MM.1S (cell line): ENCODE measurements at regions not wholly inside any gene's neighbourhood (a gene's known extent, or its start where the extent isn't known, plus 50 kb on each side); places are given as distances from the start of the nearest gene placed in this dataset.

ENCODE experiments used
- DNase-seq: peaks from one replicate; pipeline ENCODE4 v3.0.0-alpha.2; 2015
- H2AFZ ChIP-seq: fragments of 300-600 bp; sonication (generic); 2 replicates; pipeline ENCODE4 v1.6.0; 2016; ENCODE audit warnings: antibody characterized with exemption, low read length
- H3F3A ChIP-seq: fragments of 300-600 bp; sonication (generic); 2 replicates; pipeline ENCODE4 v1.6.1; 2016; ENCODE audit warnings: mild to moderate bottlenecking, antibody characterized with exemption, low read length, moderate library complexity, mixed read lengths; ENCODE audit not compliant: insufficient read depth
- H3K27ac ChIP-seq: fragments of 300-600 bp; sonication (generic); 2 replicates; pipeline ENCODE4 v1.5.1; 2016; ENCODE audit warnings: mild to moderate bottlenecking, low read length
- H3K27me3 ChIP-seq: fragments of 300-600 bp; sonication (generic); replicated peaks from 2 replicates; pipeline ENCODE4 v1.6.0; 2016; ENCODE audit warnings: low read length; ENCODE audit not compliant: insufficient read depth
- H3K36me3 ChIP-seq: fragments of 300-600 bp; sonication (generic); replicated peaks from 2 replicates; pipeline ENCODE4 v1.6.1; 2016; ENCODE audit warnings: mild to moderate bottlenecking, low read length, mixed read lengths; ENCODE audit not compliant: insufficient read depth
- H3K4me1 ChIP-seq: fragments of 300-600 bp; sonication (generic); 2 replicates; pipeline ENCODE4 v1.6.1; 2016; ENCODE audit warnings: low read length, mixed read lengths
- H3K4me2 ChIP-seq: fragments of 300-600 bp; sonication (generic); 2 replicates; pipeline ENCODE4 v1.6.0; 2016; ENCODE audit warnings: low read depth, low read length
- H3K4me3 ChIP-seq: fragments of 300-600 bp; sonication (generic); 2 replicates; pipeline ENCODE4 v1.5.1; 2016; ENCODE audit warnings: low read length, mixed read lengths
- H3K79me2 ChIP-seq: fragments of 300-600 bp; sonication (generic); 2 replicates; pipeline ENCODE4 v1.6.1; 2016; ENCODE audit warnings: mixed run types, low read length, mixed read lengths
- H3K9ac ChIP-seq: fragments of 300-600 bp; sonication (generic); 2 replicates; pipeline ENCODE4 v1.6.1; 2016; ENCODE audit warnings: low read length, mixed read lengths
- H3K9me2 ChIP-seq: fragments of 300-600 bp; sonication (generic); replicated peaks from 2 replicates; pipeline ENCODE4 v1.6.1; 2016; ENCODE audit warnings: mild to moderate bottlenecking, low read length, mixed read lengths; ENCODE audit not compliant: insufficient read depth
- H3K9me3 ChIP-seq: fragments of 300-600 bp; sonication (generic); replicated peaks from 2 replicates; pipeline ENCODE4 v1.6.1; 2016; ENCODE audit warnings: mild to moderate bottlenecking, low read length, mixed read lengths; ENCODE audit not compliant: insufficient read depth
- H4K20me1 ChIP-seq: fragments of 300-600 bp; sonication (generic); 2 replicates; pipeline ENCODE4 v1.6.1; 2016; ENCODE audit warnings: mild to moderate bottlenecking, low read length, moderate library complexity, mixed read lengths; ENCODE audit not compliant: insufficient read depth
- EZH2 ChIP-seq: fragments of 300-600 bp; sonication (generic); optimal IDR thresholded peaks from 2 replicates; pipeline ENCODE3; 2017; ENCODE audit warnings: low read depth, mild to moderate bottlenecking, antibody characterized with exemption, low read length, mixed read lengths
- EZH2phosphoT487 ChIP-seq: fragments of 300-600 bp; sonication (generic); IDR thresholded peaks from 2 replicates; pipeline ENCODE4 v1.6.1; 2018; ENCODE audit warnings: antibody characterized with exemption, low read length
- TF ChIP-seq, protein P1 (sequence below): fragments of 300-600 bp; sonication (generic); IDR thresholded peaks from 2 replicates; pipeline ENCODE4 v1.5.1; 2016; ENCODE audit warnings: antibody characterized with exemption, low read length, mixed read lengths

DNA sequence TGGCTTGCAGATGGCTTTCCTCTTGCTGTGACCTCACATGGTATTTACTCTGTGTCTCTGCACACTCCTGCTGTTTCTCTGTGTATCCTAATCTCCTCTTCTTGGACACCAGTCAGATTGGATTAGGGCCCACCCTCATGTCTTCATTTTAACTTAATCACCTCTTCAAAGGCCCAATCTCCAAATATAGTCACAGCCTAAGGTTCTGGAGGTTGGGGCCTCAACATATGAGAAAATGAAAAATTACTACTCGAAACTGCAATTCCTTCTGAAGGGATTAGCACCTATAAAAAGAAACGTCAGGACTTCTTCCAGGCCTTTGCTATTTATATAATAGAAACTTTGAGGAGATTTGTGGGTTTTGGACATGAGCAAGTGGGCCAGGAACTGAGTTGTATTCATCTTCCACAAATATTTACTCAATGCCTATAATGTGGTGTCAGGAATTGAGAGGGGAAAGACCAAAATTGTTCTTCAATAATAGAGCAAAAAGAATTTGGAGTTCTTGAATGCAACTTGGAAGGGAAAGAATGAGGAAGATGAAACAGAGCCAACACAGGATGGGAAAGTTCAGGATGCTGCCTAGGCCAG lies 270.0 kb upstream of the FN1 start:
- Histone ChIP-seq H3K27ac (no peak overlapping the region), H3K27me3 (no peaks in the 10 kb centered on the region), H3K9me2 (no peaks in the 10 kb centered on the region), H3K4me2 (no peak overlapping the region), H3K9ac (no peak overlapping the region), H3K79me2 (no peaks in the 10 kb centered on the region), H3K36me3 (no peaks in the 10 kb centered on the region), H3K4me1 (no peaks in the 10 kb centered on the region), H3K4me3 (no peak overlapping the region), H4K20me1 (no peaks in the 10 kb centered on the region), H2AFZ (no peak overlapping the region), H3F3A (no peaks in the 10 kb centered on the region), H3K9me3 (no peaks in the 10 kb centered on the region)
- no peak for DNase-seq
- TF ChIP-seq EZH2phosphoT487 (no peak), EZH2 (no peak)
- TF ChIP-seq, protein P1, sequence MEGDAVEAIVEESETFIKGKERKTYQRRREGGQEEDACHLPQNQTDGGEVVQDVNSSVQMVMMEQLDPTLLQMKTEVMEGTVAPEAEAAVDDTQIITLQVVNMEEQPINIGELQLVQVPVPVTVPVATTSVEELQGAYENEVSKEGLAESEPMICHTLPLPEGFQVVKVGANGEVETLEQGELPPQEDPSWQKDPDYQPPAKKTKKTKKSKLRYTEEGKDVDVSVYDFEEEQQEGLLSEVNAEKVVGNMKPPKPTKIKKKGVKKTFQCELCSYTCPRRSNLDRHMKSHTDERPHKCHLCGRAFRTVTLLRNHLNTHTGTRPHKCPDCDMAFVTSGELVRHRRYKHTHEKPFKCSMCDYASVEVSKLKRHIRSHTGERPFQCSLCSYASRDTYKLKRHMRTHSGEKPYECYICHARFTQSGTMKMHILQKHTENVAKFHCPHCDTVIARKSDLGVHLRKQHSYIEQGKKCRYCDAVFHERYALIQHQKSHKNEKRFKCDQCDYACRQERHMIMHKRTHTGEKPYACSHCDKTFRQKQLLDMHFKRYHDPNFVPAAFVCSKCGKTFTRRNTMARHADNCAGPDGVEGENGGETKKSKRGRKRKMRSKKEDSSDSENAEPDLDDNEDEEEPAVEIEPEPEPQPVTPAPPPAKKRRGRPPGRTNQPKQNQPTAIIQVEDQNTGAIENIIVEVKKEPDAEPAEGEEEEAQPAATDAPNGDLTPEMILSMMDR = no peak

DNA sequence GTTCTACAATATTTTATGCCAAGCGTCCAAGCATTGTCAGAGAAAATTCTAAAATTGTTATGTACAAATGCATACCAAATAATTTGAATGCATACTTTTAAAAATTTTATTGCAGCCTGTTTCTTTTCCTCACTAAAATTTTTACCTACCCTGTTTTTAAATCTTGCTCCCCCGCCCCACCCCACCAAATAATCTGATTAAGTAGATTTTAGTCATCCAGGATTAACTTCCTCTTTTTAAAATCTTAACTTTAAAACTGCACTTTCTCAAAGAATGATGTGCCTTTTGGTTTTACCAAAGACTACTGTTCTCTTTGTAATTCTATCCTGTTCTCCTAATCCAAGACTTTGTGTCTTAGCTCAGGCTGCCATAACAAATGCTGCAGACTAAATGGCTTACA lies 269.4 kb upstream of the FN1 start:
- H3K4me3 ChIP-seq = no peak overlapping the region
- H3K9ac ChIP-seq = no peak overlapping the region
- H3K27me3 ChIP-seq = no peaks in the 10 kb centered on the region
- no peaks in the 10 kb centered on the region for H4K20me1 ChIP-seq
- no peaks in the 10 kb centered on the region for H3K4me1 ChIP-seq
- H3K9me2 ChIP-seq = no peaks in the 10 kb centered on the region
- no peaks in the 10 kb centered on the region for H3K36me3 ChIP-seq
- H3K9me3 ChIP-seq = no peaks in the 10 kb centered on the region
- DNase-seq = no peak
- H3K4me2 ChIP-seq = no peak overlapping the region
- no peak overlapping the region for H2AFZ ChIP-seq
- H3K27ac ChIP-seq = no peak overlapping the region
- no peaks in the 10 kb centered on the region for H3K79me2 ChIP-seq
- TF ChIP-seq EZH2 = no peak
- no peaks in the 10 kb centered on the region for H3F3A ChIP-seq

DNA sequence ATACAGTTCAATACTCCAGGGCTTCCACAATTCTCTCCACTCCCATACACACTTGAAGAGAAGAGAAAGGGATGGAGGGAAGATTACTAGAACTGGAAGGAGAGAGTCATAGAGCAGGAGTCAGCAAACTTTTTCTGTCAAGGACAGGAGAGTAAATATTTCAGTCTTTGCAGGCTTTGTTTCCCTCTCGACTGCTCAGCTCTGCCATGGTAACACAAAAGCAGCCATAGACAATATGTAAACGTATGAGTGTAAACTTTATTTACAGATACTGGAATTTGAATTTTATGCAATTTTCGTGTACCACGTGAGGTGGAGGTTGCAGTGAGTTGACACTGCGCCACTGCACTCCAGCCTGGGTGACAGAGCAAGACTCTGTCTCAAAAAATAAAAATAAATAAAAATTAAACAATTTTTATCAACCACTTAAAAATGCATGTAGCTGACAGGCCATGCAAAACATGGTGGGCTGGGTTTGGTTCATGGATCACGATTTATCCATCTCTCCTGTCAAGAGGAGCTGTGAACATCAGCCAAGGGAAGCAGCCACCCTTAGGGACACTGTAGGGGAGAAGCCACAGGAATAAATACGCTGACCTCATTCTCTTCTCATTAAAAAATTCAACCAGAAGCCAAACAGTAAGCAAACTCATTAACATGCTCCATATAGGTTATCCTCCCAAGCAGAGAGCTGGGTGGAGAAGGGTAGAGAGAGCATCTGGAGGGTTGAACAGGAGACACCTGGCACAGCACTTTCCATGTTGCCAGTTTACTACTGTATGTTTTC lies 266.4 kb upstream of the FN1 start:
- Histone ChIP-seq H3F3A (no peaks in the 10 kb centered on the region), H3K9ac (no peak overlapping the region), H3K4me3 (no peak overlapping the region), H3K79me2 (no peaks in the 10 kb centered on the region), H3K9me3 (no peaks in the 10 kb centered on the region), H3K9me2 (no peaks in the 10 kb centered on the region), H4K20me1 (no peaks in the 10 kb centered on the region), H2AFZ (no peak overlapping the region), H3K4me1 (peaks cover 4% of the 10 kb centered on the region; the same call in 1 of the 2 replicates), H3K4me2 (no peak overlapping the region), H3K27ac (no peak overlapping the region), H3K36me3 (no peaks in the 10 kb centered on the region), H3K27me3 (no peaks in the 10 kb centered on the region)
- DNase-seq = no peak
- TF ChIP-seq EZH2phosphoT487 (no peak), EZH2 (no peak)
- TF ChIP-seq, protein P1 = no peak
